Fibroblast of skin of abdomen (primary cell): ENCODE measurements at regions not wholly inside any gene's neighbourhood (a gene's known extent, or its start where the extent isn't known, plus 50 kb on each side); places are given as distances from the start of the nearest gene placed in this dataset.

ENCODE experiments used
- DNase-seq: peaks from one replicate; pipeline ENCODE4 v3.0.0-alpha.2; 2013

DNA sequence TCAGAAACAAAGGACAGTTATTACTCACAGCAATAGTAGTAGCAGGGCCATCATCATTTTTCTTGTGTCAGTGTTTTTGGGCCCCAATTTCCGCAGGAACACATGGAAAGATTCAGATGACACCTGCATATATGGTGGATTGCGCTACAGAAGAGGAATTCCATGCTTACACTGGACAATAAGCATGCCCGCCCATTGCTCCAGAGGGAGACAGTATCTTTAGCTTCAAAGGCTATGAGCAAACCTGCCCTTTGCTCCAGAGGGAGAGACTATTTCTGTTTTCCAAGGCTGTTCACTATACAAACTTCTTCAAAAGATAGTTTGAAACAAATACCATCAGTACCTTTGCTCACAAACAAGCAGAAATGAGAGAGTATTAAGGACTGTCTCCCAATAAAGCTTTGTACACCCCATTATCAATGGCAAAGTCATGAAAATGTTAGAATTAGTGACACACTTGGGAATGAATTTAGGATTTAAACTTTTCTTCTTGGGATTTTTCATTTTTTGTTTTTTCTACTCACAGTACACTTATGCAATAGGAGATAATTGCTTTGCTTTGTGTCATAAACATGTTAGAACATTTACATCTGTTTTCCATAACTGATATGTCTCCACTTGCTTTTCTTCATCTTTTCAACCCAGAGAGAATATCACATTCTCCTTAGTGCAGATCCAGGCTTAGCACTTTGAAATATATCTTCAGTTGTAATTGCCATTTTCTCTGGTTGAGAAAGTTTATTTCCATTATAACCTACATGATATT is 564.5 kb upstream of the ZNF717 start:
- DNase-seq: no peak

DNA sequence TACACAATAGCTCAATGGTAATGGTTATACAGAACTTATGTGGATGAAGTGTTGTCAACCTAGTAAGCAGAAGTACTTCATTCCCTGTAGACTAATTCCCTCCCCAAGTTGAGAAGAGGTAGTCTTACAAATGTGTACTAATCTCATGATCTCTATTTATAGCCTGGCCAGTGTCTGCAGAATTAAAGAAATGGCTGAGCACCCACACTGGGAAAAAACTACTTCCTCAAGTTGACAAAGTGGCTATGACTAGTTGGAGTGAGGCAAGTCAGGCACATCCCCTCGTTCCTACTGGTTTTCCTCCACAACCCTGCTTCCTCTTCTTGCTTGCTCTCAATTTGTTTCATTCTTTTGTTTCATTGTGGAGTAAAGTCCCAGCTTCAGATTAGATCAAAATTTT is 566.7 kb upstream of the ZNF717 start:
- DNase-seq: no peak

DNA sequence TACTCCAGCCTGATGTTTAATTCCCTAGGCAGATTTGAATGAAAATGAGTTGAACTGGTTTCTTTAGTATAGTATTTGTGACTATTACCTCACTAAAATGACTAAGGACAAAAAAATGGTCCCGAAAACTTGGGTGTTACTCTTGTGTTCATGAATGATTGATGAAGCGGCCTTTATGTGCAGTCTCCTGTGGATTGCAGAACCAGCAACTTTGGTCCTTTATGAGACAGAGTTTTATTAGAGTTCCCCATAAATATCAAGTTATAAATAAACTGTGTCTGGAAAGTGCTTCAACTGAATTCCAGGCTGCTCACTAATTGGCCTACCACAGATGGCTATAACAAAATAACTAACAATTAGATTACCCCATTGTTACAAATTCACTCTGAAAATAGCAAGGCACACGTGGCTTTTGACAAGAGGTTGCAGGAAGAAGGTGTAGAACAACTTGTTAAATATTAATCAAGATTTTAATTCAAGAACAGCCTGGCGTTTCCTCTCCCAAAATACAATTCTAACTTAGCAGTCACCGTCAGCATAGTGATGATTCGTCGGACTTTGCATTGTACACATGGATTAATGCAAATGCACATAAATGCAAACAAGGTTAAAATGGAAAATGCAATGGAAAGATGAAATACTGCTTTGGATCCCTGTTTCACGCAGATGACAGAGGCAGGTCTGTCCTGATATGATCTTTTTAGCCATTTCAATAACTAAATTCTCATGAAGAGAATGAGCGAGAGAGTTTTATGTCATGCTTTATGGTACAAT is 567.3 kb upstream of the ZNF717 start:
- no peak for DNase-seq

DNA sequence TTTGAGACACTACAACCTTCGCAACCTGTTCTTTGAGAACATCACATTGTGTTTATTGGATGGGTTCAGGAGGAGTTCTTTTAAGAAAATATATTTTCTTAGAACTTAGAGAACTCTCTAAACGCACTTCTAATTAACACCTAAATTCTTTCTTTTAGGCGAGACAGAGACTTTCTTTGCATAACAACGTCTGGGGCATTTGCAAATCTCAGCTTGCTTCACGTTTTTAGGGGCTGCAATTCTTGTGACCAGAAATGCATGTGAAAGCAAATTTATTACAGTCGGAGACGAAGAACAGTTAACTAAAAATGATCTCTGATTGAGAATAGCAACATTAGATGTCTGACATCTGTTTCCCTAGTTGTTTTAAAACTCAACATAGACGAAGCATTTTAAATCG is 568.3 kb upstream of the ZNF717 start:
- no peak for DNase-seq

DNA sequence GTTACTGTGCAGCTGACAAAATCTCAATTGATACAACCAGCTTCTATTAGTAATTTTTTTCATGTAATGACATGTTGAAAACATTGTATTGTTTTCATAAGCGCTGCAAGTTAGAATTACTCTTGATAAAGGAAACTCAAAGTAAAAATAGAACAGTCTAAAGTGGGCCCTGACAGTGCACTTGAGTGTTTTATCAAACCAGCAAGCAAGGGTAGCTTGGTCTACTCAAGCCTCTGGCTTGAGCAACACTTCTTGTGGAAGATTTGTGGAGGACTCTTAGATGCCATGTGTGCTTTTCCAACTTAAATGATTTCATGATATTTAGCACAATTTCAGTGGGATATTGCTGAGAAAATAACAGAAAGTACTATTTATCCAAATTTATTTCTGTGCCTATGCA is 575.7 kb upstream of the ZNF717 start:
- DNase-seq: no peak

DNA sequence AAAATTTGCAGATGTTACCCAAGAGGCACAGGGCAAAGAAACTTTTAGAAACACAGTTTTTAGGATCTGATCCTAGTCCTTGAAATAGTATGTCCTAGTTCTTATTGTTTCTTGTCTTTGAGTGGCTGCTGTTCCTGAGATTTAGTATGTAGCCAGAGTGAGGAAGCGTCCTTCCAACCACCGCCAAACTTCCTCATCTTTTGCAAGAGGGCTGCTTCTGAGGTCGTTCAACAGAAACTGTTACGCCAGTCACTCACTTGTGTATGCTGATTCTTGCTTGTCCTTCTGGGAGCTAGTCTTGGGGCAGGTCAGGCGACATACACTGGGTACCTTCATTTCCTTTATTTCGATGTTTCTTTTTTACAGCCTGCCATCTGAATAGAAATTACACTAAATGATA is 577.3 kb upstream of the ZNF717 start:
- no peak for DNase-seq

DNA sequence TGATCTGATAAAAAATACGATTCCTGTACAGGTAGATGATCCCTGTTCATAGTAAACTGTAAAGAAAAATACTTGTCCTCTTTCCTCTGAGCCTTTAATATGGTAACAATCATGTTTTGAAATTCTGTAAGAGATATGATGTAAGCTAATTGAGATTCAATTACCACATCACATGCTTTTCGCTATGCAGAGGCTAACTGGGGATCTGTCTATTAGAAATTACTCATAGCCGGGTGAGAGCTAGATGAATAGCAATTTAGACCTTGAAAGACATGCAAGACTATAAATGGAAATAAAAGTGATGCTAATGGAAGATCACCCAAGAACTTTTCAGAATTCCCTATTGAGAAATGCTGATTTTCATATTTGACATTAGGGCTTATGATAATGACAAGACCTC is 579.9 kb upstream of the ZNF717 start:
- DNase-seq: no peak

DNA sequence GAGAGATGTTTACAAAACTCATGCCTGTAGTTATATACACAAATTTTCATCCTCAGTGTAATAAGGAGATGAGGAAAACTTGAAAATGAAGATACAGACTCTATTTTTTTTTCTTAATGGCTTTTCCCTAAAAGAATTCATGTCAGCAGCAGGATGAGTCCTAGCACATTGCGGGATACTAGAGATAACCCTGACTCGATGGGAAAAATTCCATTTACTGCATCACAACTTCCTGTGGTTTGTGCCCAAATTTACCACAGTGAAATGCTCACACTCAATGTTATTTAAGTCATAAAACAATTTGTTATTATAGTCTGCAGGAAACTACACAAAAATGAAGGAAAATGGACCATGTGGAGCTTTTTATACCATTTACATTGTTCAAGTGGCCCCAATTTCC is 581.9 kb upstream of the ZNF717 start:
- DNase-seq: peak; percentile 39

DNA sequence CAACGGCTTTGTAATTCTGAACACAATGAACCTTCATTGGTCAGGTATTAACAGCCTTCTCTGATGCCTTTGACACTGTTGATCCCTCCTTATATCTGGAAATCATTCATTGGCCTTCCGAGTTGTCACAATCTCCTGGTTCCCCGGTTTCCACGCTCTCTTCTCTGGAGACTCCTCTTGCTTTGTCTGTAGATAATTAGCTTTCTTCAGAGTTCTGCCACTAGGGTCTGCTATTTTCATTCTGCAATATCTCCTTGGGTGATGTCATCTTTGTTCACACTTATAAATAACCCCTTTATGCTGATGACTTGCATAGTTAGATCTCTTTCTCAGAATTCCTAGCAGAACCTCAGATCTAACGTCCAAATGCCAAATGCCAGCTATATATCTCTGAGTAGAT is 583.8 kb upstream of the ZNF717 start:
- peak; percentile 14 for DNase-seq

DNA sequence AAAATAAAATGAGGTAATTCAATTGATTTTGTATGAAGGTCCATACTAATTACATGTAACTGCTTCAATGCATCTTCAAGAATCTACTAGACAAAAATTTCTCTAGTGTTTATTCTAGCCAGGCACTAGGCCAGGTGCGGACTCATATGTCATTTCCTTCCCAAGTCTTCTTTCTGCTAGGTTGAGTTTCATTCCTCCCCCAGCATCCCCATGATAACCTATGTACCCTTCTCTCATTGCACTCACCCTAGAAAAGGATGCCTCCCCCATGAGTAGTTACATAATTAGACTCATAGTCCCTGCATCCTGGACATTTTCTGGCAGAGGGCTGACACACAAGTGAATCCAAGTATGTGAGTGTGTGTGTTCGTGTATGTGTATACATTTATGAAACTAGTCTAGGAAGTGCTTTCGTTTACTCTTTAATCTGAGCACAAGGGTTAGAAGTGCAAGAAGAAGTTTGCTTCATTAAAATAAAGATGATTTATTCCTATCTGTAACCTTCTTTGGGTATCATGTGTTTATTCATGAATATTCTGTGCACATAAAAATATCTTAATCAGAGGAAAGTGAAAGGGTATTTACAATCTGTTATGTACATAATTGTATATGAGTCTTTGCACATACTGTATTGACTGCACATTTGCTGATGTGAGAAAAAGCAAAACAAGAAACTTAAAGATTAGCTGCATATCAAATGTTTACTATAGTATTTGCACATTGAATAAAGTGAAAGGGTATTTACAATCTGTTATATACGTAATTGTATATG is 585.6 kb upstream of the ZNF717 start:
- DNase-seq: no peak

DNA sequence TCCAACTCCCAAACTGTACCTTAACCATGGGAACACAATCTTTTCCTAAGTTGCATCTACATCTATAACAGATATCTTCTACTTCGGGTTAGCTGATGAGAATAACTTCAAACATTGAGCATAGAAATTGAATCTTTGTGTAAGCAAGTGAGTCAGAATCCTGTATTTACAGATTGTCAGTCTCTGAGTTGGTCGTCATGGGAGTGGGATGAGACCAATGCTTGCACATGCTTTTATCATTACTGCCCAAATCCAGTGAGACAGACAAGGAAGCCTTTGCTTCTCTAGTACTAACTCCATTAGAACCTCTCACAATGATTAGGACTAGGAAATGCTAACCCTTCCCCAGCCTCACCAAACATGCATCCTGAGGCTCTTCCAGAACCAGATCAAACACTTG is 587.1 kb upstream of the ZNF717 start:
- no peak for DNase-seq

DNA sequence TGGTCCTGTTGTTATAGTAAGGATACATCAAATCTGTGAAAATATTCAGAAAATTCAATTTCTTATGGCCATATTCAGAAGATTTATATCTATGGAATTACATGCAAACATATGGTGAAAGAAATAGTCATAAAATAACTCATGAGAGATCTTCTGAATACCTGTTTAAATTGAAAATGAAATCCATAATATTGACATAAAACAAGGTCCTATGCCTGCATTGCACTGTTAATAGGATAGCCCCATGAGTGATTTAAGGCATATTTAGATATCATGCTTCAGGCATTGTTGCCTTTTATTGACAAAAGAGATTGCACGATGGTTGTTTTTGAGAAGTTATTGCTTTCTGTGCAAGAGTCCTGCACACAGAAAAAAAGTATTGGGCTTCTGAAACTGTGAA is 591.7 kb upstream of the ZNF717 start:
- no peak for DNase-seq

DNA sequence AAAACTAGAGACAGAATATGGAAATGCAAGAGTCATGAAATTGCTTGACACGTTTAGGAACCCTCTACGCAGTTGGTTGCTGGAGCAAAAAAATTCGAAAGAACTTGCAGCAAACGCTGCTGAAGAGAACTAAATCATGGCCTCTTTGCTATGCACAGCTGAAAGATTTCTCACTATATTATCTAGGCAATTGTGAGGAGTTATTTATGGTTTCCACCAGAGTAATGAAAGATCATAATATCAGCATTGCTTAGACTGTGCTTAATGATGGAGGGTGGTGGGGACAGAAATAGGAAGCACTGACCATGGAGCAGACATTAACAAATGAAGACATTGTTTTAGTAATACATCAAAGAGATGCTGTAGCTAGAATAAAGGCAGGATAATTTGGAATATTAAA is 593.4 kb upstream of the ZNF717 start:
- DNase-seq: no peak

DNA sequence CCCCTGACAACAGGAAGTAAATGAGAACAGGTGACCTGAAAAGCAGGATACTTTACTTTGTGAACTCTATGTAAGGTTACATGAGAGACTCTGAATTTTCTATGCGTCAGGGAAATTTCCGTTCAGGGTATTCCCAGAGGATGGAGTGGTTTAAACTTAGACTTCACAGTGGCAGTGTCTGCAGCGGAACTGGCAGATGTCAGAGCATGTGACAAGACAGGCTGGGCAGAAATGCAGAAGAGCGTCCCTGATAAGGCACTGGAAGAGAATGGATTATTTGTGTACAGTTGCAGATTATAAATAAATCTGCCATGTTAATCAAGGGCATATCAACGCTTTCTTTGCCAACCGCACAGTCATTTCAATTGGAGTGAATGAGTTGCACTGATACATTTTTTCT is 598.4 kb upstream of the ZNF717 start:
- no peak for DNase-seq

DNA sequence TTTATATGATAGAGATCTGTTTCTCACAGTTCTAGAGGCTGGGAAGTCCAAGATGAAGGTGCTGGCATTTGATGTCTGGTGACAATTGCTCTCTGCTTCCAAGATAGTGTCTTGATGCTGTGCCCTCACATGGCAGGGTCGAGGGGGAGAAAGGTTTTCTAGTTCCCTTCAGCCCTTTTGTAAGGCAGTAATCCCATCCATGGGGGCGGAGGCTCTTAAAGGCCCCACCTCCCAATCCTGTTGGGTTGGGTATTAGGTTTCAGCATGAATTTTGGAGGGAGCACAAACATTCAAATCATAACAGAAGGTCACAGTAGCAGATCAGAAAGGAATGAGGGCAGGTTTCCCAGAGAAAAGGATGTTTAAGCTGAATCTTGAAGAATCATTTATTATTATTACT is 601.7 kb upstream of the ZNF717 start:
- no peak for DNase-seq

DNA sequence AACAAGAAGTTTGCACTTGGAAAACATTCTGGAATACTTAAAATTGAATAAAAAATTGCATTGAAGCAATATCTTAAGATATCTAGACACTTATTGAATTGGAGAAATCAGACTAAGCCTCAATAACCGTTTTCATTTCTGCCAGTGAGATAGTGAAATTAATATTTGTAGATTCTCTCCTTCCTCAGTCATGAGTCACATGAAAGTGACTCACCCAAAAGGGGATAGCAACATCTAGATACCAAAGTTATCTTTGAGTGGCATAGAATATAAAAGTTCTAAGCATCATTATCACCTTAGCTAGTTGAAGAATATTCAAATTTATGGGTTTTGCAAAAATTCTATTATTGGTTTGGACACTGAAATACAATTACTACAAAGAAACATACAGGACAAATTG is 614.8 kb upstream of the ZNF717 start:
- DNase-seq: no peak

DNA sequence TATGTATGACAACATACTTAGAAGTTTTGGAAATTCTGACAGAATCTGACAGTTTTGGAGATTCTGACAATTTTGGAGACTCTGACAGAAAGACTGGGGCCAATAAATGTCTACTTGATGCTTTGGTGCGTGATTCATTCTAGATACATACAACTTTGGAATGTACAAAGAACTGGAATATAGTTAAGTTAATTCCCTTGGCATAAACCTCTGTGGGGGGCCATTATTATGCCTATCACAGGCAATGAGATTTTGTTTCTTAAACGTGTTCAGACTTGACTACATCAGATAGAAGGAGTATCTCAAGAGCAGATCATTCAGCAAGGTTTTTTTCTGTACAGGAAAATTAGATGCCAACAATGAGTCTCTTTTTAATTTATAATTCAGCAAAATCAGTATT is 617.6 kb upstream of the ZNF717 start:
- DNase-seq: no peak

DNA sequence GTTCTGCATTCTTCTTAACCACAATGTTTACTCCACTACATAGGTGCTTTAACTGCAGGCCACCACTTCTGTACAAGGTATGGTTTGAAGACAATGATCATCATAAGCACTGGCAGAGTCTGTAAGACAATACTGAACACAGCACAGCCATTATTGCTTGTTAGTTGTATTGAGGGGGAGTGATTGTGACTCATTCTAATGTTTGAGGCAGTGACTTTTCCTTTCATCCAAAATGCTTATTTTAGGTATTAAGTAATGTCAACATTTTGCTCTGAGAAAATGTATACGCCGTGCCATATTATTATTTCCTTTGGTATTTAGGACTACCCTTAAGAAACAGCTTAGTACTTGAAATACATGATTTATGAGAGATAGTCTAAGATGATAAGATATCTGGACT is 618.2 kb upstream of the ZNF717 start:
- DNase-seq: peak; percentile 12

DNA sequence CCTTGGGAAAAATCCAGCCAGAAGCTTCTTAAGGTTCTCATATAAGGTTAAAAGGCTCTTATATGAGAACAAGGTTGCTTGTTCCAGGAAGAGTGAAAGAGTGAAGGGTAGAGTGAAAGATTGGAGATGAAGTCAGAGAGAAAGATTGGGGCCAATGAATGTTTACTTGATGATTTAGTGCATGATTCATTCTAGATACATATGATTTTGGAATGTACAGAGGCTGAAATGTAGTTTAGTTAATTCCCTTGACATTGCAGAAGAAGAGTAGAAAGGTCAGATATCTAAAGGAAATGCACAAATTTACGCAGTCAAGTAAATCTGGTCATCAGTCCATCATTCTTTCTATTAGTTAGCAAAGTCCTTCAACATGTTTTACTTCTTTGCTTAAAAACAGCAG is 619.8 kb upstream of the ZNF717 start:
- DNase-seq: peak; percentile 16

DNA sequence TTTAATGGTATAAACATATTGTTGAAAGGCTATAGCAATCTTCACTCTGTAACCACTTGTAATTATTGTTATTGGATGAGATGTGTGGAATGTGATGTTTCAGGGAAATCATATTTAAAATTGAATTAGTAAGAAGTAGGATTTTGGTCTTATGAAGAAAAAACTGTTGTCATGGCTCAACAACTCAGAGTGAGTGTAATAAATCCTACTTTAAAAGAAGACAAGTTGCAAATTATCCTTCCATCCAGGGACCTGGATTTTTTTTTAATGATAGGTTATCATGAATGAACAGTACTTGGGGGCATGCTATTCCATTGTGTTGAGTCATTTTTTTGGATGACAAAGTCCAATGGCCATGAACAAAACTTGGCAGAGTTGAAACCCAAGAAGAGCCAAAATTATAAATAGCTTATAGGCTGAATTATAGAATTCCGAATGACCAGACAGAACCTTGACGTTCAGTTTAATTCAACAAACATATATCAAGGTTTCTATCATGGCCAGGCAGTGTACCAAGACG is 625.5 kb upstream of the ZNF717 start:
- peak; percentile 25 for DNase-seq

DNA sequence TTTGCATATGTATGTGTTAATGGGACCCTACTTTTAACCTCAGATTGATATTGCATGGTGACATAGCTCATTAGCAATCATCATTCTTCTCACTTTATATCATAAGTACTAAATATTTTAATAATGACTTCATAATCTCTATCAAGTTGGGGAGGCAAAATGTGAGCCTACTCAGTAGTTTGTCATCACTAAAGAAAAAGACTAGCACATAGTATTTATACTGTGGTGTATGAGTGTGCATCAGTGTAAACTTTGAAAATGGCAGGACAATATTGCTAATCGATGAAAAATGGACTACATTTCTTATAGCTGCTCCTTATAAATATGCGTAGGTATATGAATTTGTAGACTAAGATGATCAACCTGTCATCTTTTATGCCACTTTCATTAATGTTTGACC is 624.5 kb upstream of the ROBO2 start:
- DNase-seq: no peak

DNA sequence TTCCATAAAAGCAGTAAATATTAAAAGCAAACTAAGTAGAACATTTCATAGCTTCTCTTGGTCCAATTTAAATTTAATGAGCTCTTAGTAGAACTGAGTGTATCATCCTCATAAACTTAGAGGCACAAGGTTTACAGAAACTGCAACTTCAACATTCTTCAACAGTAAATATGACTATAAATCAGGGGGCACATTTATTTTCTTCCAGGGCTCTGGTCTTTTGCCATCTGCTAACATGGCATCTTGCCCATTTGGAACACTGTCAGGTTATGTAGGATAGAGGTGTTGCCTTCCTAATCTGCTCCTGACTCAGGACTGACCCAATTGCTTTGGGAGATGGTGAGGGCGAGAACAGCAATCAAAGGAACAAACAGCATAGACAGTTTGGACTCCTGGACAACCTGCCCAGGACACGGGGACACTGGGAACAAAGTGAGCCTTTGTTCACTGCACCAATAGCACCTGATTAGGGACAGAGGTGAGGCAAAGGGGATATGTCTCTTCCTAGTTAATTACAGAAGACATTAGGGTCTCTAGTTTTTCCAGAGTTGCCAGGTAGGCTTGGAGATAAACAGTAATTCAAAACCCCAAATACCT is 610.2 kb upstream of the ROBO2 start:
- no peak for DNase-seq

DNA sequence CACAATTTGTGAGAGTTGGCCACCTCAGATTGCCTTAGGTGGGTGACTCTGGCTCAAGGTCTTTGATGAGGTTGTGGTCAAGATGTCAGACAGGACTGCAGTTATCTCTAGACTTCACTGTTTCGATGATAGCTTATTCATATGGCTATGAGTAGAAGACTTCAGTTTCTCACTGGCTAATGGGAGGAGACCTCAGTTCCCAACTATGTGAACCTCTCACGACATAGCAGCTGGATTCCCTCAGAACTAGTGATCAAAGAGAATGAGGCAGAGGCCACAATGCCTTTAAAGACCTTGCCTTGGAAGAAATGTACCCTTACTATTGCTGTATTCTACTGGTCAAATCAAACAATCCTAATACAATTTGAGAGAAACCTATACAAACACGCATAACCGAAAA is 607.5 kb upstream of the ROBO2 start:
- no peak for DNase-seq
